K562 (cell line): ENCODE measurements at regions not wholly inside any gene's neighbourhood (a gene's known extent, or its start where the extent isn't known, plus 50 kb on each side); places are given as distances from the start of the nearest gene placed in this dataset.

Source experiments
- ASH1L ChIP-seq: fragments of 450-650 bp; IDR thresholded peaks from 2 replicates; pipeline ENCODE4 v1.6.1; 2018; ENCODE audit warnings: borderline replicate concordance, mild to moderate bottlenecking, low read depth; ENCODE audit not compliant: partially characterized antibody
- CBX5 ChIP-seq: IDR thresholded peaks from 2 replicates; pipeline ENCODE4 v1.6.1; 2014; ENCODE audit warnings: low read depth, borderline replicate concordance
- ETV5 ChIP-seq: sonication (generic); formaldehyde crosslinking; IDR thresholded peaks from 2 replicates; pipeline ENCODE4 v1.4.0; 2020; ENCODE audit warnings: low read depth, mild to moderate bottlenecking, missing genetic modification reagents
- FOSL1 ChIP-seq: fragments of 200-800 bp; sonication (Bioruptor generic); conservative IDR thresholded peaks from 2 replicates; pipeline ENCODE4 v1.6.1; 2016; ENCODE audit warnings: missing genetic modification characterization, missing compliant biosample characterization
- FOXM1 ChIP-seq, 2 experiments: fragments of 450-650 bp in 1 of 2; sonication (generic) in 1 of 2; formaldehyde crosslinking in 1 of 2; IDR thresholded peaks; 2 replicates each; pipeline versions ENCODE4 v1.6.1 to v1.9.0; 2017 to 2022; ENCODE audit warnings: low read depth in 2 of 2, mild to moderate bottlenecking in 2 of 2, missing genetic modification reagents in 1 of 2, moderate library complexity in 1 of 2
- HCFC1 ChIP-seq: IDR thresholded peaks from 2 replicates; pipeline ENCODE4 v1.6.1; 2012; ENCODE audit warnings: low read depth, low read length, improper control_type of control experiment
- HDAC3 ChIP-seq: fragments of 450-650 bp; IDR thresholded peaks from 2 replicates; pipeline ENCODE4 v1.6.1; 2018; ENCODE audit warnings: borderline replicate concordance, mild to moderate bottlenecking, moderate library complexity; ENCODE audit not compliant: partially characterized antibody
- MCM5 ChIP-seq: fragments of 450-650 bp; IDR thresholded peaks from 2 replicates; pipeline ENCODE4 v1.6.1; 2016; ENCODE audit warnings: low read depth
- MTA2 ChIP-seq: fragments of 450-650 bp; IDR thresholded peaks from 2 replicates; pipeline ENCODE4 v1.6.1; 2016; ENCODE audit warnings: low read depth
- TEAD4 ChIP-seq, 2 experiments: sonication (generic) in 1 of 2; formaldehyde crosslinking in 1 of 2; IDR thresholded peaks; 2 replicates each; pipeline versions ENCODE4 v1.6.1 to v1.8.0; 2012 to 2022; ENCODE audit warnings: borderline replicate concordance in 1 of 2, inconsistent platforms in 1 of 2, low read length in 1 of 2, mild to moderate bottlenecking in 1 of 2, missing genetic modification reagents in 1 of 2
- ZFP36 ChIP-seq: fragments of 150-350 bp; IDR thresholded peaks from 2 replicates; pipeline ENCODE4 v1.6.1; 2018; ENCODE audit warnings: low read length, low read depth; ENCODE audit not compliant: partially characterized antibody
- ZNF12 ChIP-seq: sonication (generic); formaldehyde crosslinking; IDR thresholded peaks from 2 replicates; pipeline ENCODE4 v1.4.0; 2020; ENCODE audit warnings: mild to moderate bottlenecking, missing genetic modification reagents
- TF ChIP-seq, protein P1 (sequence below), 2 experiments: fragments of 450-650 bp; conservative IDR thresholded peaks; 2 replicates each; pipeline ENCODE4 v1.6.1; 2017; ENCODE audit warnings: mild to moderate bottlenecking in 2 of 2, moderate library complexity in 2 of 2
- TF ChIP-seq, protein P2 (sequence below): fragments of 450-650 bp; IDR thresholded peaks from 2 replicates; pipeline ENCODE4 v1.6.1; 2017; ENCODE audit warnings: antibody characterized with exemption
- TF ChIP-seq, protein P3 (sequence below): fragments of 250-450 bp; sonication (Bioruptor Pico); IDR thresholded peaks from 2 replicates; pipeline ENCODE4 v1.8.0; 2022; ENCODE audit warnings: moderate library complexity, mild to moderate bottlenecking, inconsistent platforms
- TF ChIP-seq, protein P4 (sequence below), 2 experiments: IDR thresholded peaks in 1 of 2; conservative IDR thresholded peaks in 1 of 2; 2 replicates each; pipeline ENCODE4 v1.6.1; 2016; ENCODE audit warnings: low read depth in 2 of 2, mild to moderate bottlenecking in 1 of 2, missing compliant biosample characterization in 1 of 2, missing genetic modification characterization in 1 of 2, moderate library complexity in 1 of 2
- TF ChIP-seq, protein P5 (sequence below): fragments of 250-450 bp; sonication (Bioruptor Pico); IDR thresholded peaks from 2 replicates; pipeline ENCODE4 v1.8.0; 2021; ENCODE audit warnings: moderate library complexity, mild to moderate bottlenecking, inconsistent platforms
- TF ChIP-seq, protein P6 (sequence below): fragments of 450-650 bp; IDR thresholded peaks from 2 replicates; pipeline ENCODE4 v1.6.1; 2016; ENCODE audit warnings: missing biosample characterization, missing genetic modification characterization

DNA sequence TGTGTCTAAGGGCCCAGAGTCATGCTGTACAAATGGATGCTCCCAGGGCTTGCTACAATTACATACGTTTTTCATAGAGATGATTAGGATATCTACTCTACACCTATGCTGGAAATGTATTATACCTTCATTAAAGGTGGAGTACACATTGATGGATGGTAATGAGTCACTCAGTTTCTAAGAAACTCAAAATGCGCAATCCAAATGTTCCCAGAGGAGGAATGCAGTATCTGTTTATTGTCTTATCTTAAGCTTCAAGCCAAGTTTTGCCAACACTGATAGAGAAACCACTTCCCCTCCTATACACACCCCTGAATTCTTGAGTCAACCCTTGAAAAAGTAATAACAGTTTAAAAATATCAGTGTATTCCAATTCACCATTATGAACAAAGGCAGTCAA is 266.6 kb upstream of the FAR2 start (continued):
- TF ChIP-seq, protein P1, sequence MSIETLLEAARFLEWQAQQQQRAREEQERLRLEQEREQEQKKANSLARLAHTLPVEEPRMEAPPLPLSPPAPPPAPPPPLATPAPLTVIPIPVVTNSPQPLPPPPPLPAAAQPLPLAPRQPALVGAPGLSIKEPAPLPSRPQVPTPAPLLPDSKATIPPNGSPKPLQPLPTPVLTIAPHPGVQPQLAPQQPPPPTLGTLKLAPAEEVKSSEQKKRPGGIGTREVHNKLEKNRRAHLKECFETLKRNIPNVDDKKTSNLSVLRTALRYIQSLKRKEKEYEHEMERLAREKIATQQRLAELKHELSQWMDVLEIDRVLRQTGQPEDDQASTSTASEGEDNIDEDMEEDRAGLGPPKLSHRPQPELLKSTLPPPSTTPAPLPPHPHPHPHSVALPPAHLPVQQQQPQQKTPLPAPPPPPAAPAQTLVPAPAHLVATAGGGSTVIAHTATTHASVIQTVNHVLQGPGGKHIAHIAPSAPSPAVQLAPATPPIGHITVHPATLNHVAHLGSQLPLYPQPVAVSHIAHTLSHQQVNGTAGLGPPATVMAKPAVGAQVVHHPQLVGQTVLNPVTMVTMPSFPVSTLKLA (conservative IDR thresholded peaks at IDR 0.05), result no peak
- TF ChIP-seq FOXM1 (IDR thresholded peaks at IDR 0.05; ENCODE audit: low read depth) (peak; percentile 57; the same call in 1 of the 2 replicates), FOXM1 (CRISPR knock-in tag; IDR thresholded peaks at IDR 0.05; ENCODE audit: low read depth) (no peak), ZFP36 (no peak), FOSL1 (peak; percentile 95), HCFC1 (no peak), MCM5 (no peak), ASH1L (no peak), CBX5 (no peak), ETV5 (no peak), ZNF12 (CRISPR knock-in tag) (no peak), TEAD4 (IDR thresholded peaks at IDR 0.05; ENCODE audit: low read length) (peak; percentile 94), TEAD4 (CRISPR knock-in tag; IDR thresholded peaks at IDR 0.05; ENCODE audit: borderline replicate concordance) (no peak), HDAC3 (no peak), MTA2 (peak; percentile 39; the same call in 1 of the 2 replicates)
- TF ChIP-seq, protein P2, sequence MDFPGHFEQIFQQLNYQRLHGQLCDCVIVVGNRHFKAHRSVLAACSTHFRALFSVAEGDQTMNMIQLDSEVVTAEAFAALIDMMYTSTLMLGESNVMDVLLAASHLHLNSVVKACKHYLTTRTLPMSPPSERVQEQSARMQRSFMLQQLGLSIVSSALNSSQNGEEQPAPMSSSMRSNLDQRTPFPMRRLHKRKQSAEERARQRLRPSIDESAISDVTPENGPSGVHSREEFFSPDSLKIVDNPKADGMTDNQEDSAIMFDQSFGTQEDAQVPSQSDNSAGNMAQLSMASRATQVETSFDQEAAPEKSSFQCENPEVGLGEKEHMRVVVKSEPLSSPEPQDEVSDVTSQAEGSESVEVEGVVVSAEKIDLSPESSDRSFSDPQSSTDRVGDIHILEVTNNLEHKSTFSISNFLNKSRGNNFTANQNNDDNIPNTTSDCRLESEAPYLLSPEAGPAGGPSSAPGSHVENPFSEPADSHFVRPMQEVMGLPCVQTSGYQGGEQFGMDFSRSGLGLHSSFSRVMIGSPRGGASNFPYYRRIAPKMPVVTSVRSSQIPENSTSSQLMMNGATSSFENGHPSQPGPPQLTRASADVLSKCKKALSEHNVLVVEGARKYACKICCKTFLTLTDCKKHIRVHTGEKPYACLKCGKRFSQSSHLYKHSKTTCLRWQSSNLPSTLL, result no peak
- TF ChIP-seq, protein P3, sequence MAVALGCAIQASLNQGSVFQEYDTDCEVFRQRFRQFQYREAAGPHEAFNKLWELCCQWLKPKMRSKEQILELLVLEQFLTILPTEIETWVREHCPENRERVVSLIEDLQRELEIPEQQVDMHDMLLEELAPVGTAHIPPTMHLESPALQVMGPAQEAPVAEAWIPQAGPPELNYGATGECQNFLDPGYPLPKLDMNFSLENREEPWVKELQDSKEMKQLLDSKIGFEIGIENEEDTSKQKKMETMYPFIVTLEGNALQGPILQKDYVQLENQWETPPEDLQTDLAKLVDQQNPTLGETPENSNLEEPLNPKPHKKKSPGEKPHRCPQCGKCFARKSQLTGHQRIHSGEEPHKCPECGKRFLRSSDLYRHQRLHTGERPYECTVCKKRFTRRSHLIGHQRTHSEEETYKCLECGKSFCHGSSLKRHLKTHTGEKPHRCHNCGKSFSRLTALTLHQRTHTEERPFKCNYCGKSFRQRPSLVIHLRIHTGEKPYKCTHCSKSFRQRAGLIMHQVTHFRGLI, result no peak
- TF ChIP-seq, protein P4, sequence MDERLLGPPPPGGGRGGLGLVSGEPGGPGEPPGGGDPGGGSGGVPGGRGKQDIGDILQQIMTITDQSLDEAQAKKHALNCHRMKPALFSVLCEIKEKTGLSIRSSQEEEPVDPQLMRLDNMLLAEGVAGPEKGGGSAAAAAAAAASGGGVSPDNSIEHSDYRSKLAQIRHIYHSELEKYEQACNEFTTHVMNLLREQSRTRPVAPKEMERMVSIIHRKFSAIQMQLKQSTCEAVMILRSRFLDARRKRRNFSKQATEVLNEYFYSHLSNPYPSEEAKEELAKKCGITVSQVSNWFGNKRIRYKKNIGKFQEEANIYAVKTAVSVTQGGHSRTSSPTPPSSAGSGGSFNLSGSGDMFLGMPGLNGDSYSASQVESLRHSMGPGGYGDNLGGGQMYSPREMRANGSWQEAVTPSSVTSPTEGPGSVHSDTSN (CRISPR knock-in tag; IDR thresholded peaks at IDR 0.05; ENCODE audit: low read depth), result no peak
- TF ChIP-seq, protein P4 (tag; conservative IDR thresholded peaks at IDR 0.05; ENCODE audit: low read depth), result no peak
- TF ChIP-seq, protein P5, sequence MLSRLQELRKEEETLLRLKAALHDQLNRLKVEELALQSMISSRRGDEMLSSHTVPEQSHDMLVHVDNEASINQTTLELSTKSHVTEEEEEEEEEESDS, result no peak
- TF ChIP-seq, protein P6, sequence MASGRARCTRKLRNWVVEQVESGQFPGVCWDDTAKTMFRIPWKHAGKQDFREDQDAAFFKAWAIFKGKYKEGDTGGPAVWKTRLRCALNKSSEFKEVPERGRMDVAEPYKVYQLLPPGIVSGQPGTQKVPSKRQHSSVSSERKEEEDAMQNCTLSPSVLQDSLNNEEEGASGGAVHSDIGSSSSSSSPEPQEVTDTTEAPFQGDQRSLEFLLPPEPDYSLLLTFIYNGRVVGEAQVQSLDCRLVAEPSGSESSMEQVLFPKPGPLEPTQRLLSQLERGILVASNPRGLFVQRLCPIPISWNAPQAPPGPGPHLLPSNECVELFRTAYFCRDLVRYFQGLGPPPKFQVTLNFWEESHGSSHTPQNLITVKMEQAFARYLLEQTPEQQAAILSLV (tag), result no peak
